HG03460 (cell line): ENCODE measurements at regions not wholly inside any gene's neighbourhood (a gene's known extent, or its start where the extent isn't known, plus 50 kb on each side); places are given as distances from the start of the nearest gene placed in this dataset.
"Not testable (repeated sequence)": the region's sequence is repeated elsewhere in the genome, so short reads cannot be mapped to it uniquely, and the experiment has no call there.

Experiments
- ATAC-seq: cut with Tn5 transposase; IDR thresholded peaks from one replicate; pipeline ENCODE4 v1.9.1; 2021; ENCODE audit not compliant: unreplicated experiment

GRCh38 chr21:15644489-15644888 lies 85.3 kb upstream of the USP25 start:
- no peak for ATAC-seq

DNA sequence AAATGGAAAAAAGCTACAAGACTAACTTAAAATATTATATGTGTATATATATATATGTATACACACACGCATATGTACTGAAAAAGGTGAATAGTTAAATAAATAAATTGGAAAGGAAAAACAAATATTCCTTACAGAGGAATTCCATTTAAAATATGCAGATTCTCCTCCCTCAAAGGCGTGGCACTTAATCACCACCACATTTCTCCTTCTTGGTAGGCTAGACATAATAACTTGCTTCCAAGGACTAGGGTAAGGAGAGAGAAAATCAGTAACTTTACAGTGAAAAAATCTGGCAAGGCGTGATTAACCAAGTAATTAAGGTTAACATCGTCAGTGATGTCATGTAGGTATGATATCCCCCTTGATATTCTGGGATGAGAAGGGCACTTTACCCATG lies 84.0 kb upstream of the USP25 start:
- no peak for ATAC-seq

DNA sequence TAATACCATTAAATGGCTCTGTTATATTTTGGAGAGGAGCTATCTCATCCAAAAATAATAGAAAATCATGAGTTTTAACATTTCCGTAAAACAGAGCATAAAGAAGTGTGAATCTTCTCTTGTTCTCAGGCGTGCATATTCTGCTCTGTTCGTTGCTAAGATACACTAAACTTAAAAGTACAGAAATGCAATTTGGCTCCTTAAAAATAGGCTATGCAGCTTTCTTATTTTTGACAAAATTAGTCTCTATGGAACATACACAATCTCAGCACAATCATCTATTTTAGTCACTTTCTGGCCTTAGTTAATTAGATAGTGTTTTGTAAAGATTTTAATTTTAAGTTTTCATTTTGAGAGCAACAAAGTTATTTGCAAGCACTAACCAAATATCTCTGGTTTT lies 79.0 kb upstream of the USP25 start:
- ATAC-seq: no peak

GRCh38 chr21:15651172-15651571 lies 78.6 kb upstream of the USP25 start:
- no peak for ATAC-seq

GRCh38 chr21:15653710-15654109 lies 76.1 kb upstream of the USP25 start:
- ATAC-seq: no peak

- ATAC-seq: no peak
These were observed 75.6 kb upstream of the USP25 start for GRCh38 chr21:15654171-15654570.

DNA sequence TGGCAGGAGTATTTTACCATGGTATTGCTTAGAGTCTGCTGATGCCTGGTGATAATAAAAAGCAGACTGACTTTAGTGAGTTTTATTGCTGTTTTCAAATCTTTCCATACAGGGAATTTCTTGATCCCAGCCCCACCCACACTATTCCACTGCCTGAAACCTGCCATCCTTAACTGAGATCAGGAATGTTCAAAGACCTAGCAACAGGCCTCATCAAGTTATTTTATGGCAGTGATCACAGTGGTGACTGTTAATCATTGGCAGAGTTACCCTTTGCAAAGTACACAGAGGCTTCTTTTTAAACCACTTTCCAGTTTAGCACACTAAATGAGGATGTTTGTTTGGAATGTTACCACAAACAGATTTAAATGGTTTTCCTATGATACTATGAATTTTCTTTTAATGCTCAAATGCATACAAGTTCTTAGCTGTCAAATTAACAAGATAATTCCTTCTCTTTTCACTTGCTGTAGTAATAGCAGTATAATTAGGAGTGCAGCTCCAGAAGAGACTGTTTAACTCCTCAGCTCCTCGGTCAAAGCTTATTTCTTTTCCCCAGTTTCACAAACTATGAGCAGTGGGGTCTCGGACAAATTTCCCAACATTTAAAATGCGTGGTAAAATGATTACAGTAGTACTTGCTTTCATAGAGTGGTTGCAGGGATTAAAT lies 69.9 kb upstream of the USP25 start:
- ATAC-seq: no peak

DNA sequence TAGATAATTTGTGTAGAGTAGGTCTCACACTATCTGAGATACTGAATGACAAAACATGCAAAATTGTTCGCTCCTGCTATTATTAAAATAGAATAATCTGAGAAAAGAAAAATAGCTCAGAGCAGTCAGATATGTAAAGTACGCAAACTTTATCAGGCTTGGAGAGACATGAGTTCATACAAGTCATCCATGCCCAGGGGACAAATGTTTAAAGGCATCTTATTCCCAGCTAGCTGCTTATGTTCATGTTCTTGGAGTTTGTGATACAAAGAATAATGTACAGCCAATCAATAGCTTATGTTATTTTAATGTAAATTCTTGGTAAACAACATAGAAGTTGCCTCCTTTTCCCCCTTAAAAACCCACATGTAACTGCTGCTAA lies 69.4 kb upstream of the USP25 start:
- ATAC-seq: no peak

DNA sequence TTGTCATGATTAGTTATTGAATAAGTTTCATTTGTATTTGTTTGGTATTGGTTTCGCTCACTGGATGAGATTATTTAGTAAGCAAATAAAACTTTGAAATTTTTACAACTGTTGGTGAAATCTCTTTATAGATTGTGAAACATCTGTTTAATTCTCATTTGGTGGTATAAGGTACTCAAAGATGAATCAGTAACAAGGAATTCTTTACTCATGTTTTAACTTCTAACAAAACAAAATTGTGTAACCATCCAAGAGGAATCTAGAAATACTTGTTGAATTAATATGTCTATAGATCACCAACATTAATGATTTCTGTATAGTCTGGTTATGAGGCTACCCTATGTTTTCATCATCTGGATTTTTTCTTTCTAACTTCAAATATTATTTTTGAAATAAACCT lies 62.8 kb upstream of the USP25 start:
- no peak for ATAC-seq

DNA sequence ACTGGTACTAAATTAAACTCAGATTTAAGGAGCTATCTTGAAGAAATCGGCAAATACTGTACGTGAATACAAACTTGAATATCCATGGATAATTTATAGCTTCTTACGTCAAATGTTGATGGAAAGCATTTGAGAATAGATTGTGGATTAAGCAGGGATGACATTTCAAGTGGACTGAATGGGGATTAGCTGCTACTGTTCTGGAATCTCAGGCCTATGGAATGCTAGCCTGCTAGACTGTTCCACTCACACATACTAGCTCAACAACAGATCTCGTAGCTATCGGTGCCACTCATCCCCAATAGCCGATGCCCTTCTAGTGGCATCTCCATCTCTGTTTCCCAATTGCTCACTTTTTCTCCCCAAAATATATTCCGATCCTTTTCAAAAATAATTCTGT lies 62.0 kb upstream of the USP25 start:
- ATAC-seq: no peak

- ATAC-seq: no peak
These were observed 60.5 kb upstream of the USP25 start for GRCh38 chr21:15669247-15669646.

- ATAC-seq: no peak
These were observed 58.6 kb upstream of the USP25 start for GRCh38 chr21:15671188-15671587.

DNA sequence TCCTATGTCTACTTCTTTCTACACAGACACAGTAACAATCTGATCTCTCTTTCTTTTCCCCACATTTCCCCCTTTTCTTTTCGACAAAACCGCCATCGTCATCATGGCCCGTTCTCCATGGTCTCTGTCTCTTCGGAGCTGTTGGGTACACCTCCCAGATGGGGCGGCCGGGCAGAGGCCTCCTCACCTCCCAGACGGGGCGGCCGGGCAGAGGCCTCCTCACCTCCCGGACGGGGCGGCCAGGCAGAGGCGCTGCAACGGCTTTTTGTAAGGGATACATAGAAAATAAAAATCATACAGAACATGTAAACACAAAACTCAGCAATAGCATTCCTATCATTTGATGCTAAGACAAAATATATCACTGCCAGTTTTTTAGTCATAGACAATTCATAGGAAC lies 57.2 kb upstream of the USP25 start:
- not testable (repeated sequence) for ATAC-seq

- ATAC-seq: no peak
These were observed 52.8 kb upstream of the USP25 start for GRCh38 chr21:15676935-15677334.

- ATAC-seq: no peak
These were observed 50.2 kb upstream of the USP25 start for GRCh38 chr21:15679630-15680029.
